HG02970 (cell line): ENCODE measurements at regions not wholly inside any gene's neighbourhood (a gene's known extent, or its start where the extent isn't known, plus 50 kb on each side); places are given as distances from the start of the nearest gene placed in this dataset.

Experiments
- ATAC-seq: cut with Tn5 transposase; IDR thresholded peaks from one replicate; pipeline ENCODE4 v1.9.1; 2021; ENCODE audit warnings: mild to moderate bottlenecking, moderate library complexity, moderate number of reproducible peaks; ENCODE audit not compliant: unreplicated experiment, low FRiP score

- ATAC-seq: no peak
Measured at GRCh38 chr6:91013511-91013910, 426.6 kb upstream of the MAP3K7 start.

- no peak for ATAC-seq
Measured at GRCh38 chr6:90997076-90997475, 410.2 kb upstream of the MAP3K7 start.

DNA sequence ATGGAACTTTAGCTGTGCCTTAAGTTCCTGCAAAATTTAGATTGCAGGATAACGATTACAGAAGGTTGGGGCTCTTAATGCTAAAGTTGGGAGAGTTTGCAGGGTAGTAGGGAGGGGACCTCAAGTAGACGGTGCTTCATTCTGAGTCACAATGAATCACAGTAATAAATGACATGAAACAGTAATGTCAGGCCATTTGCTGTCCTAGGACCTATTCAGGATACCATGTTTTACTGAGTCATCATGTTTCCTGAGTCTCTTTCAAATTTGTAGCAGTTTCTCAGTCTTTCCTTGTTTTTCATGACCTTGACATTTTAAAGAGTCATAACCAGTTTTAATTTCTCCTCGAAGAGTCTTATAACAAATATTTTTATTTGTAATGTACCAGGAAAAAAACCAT lies 406.9 kb upstream of the MAP3K7 start:
- no peak for ATAC-seq

DNA sequence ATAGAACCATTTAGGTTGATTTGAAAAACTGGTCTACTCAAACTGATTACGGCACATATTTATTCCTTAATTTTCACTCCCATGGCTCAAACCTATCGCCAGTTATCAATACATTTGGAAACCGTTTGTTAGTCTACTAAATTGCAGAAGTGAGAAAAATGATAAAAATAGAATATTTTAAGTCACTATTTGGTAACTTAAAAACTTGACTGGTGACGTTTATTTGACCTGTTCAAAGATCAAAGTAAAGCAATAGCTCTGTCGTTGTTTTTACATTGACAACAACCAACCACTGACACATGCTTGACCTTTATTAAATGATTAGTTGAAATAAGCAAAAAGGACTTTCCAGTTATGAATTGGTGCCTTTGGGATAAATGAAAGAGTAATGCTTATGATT lies 402.9 kb upstream of the MAP3K7 start:
- ATAC-seq: no peak

- no peak for ATAC-seq
Measured at GRCh38 chr6:90984066-90984465, 397.2 kb upstream of the MAP3K7 start.

- ATAC-seq: no peak
Measured at GRCh38 chr6:90983462-90983861, 396.6 kb upstream of the MAP3K7 start.

DNA sequence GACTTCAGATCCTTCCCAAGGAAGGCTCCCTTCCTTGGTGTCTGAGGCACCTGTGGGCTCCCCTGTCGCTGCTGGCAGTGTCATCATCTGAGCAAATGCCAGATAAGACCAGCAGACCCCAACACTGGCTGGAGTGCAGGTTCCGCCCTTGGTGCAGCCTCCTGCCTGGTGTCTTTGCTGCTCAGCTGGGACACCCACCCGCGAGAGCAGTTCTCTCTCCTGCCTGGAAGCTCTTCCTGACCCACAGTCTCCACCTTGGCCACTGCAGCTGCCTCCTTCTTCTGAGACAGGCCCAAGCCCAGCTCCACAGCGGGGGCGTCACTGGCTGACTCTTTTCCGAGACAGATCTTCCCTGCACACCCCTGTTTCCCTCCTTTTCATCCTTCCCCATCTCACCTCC lies 395.7 kb upstream of the MAP3K7 start:
- no peak for ATAC-seq

DNA sequence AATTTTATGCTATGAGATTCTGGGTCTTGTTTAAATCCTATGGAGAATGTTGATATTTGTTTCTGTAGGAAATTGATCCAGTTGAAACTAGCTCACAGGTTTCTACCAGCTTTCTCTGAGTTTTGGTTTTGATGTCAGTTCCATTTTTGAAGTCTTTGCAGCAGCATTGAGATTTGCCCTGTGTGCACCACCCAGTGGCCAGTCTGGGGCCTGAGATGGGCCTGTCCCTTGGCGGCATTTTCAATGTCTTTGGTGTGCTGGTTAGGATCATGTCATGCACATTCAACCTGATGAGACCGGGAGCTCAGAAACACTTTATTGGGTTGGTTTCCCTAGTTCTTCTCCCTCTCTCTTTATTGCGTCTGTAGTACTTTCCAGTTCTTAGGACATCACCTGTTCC lies 395.2 kb upstream of the MAP3K7 start:
- ATAC-seq: no peak

DNA sequence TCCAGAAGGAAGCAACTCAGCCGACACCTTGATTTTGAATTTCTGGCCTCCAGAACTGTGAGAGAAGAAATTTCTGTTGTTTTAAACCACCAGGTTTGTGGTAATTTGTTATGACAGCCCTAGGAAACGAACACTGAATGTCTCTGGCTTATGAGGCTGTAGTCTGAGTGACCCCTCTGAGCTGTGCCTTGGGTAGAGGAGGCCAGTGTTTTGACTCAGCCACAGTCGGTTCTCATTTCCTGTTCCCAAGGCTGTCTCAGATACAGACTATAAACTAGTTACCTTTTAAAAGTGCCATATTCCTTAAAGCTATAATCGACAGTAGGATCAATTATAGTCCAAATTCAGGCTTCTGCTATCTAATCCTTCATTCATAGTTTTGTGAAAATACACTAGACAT lies 391.2 kb upstream of the MAP3K7 start:
- ATAC-seq: no peak

DNA sequence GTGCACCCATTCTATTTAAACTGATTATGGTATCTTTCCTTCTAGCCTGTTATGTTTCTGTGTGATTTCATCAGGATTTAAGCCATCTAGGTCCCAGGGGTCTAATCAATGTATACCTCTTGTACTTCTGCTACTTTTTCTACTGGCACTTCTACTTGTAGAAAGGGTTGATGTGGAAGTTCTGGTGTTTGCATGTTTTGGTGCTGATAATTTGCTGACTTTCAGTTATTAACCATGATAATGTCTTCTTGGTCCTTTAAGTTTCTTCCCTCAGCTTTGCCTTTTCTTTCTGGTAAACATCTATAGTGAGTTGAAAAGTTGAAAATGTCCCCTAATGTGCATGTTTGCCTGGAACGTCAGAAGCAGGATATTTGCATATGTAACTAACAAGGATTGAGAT lies 390.6 kb upstream of the MAP3K7 start:
- no peak for ATAC-seq

- ATAC-seq: no peak
Measured at GRCh38 chr6:90976341-90976740, 389.5 kb upstream of the MAP3K7 start.

GRCh38 chr6:90975741-90976140 lies 388.9 kb upstream of the MAP3K7 start:
- ATAC-seq: no peak

DNA sequence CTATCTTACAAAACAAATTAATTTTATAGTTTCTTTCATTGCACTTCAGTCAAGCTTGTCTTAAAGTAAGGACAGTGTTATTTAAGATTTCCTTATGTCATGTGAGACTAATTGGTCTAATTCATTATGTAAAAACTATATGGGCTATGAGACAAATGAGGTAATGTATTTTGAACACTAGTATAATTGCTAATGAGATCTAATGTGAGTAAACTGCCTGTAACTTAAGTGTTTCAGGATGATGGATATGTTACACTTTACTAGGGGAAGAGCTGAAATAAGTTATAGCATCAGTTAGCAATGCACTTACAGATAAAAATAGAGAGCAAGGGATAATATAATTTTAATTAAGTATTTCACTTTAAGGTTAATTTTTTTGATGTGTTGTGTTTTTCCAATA lies 386.3 kb upstream of the MAP3K7 start:
- no peak for ATAC-seq

DNA sequence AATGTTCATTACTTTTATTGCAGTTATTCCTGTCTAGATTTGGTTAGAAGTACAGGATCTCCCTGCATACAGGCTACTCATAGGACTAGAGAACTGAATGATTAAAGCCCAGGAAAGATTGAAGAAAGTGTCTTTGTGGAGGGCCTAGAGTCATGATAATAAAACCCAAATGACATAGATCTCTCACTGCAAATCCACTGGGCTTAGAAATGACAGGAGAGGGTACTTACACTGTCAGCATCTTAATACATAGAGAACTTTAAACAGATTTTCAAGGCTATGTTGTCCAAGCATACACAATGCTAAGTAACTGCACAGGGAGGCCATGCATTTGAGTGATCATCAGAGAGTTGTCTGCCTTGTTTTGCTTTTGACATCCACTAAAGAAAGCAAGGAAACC lies 383.8 kb upstream of the MAP3K7 start:
- ATAC-seq: no peak

DNA sequence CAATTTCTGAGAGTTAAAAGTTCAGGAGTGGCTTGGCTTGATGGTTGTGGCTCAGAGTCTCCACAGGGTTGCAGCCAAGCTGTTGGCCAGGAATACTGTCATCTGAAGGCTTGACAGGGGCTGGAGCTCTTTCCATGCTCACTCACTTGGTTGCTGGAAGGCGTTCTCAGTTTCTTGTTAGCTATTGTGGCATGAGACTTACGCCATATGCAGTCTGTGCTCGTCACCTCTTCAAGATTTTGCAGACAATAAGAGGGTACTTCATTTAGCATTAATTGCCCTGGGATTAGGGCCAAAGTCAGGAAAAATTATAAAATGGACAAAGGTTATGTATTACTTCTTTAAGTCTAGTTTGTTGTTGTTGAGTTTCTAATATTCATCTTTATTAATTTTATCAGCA lies 380.6 kb upstream of the MAP3K7 start:
- no peak for ATAC-seq

DNA sequence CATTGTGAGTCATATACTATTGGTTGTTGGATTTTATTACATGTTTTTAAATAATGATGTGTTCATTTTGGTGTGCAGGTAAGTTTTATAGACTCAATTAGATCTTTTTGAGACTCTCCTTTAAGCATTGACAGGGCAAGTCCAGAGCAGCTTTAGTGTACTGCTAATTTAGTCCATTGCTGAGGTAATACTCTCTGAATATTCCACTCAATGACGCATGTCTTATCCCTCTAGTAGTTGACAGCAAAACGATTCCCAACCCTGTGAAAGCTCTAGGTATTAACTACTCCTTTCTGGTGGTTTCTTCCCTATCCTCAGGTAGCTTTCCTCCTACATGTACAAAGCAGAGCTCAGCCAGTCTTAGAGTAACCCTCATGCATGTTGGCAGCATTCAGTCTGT lies 373.5 kb upstream of the MAP3K7 start:
- no peak for ATAC-seq

GRCh38 chr6:90955246-90955645 lies 368.4 kb upstream of the MAP3K7 start:
- ATAC-seq: no peak

- no peak for ATAC-seq
Measured at GRCh38 chr6:90953405-90954161, 366.7 kb upstream of the MAP3K7 start.

GRCh38 chr6:90952176-90952575 lies 365.3 kb upstream of the MAP3K7 start:
- no peak for ATAC-seq

- ATAC-seq: no peak
Measured at GRCh38 chr6:90948540-90948939, 361.7 kb upstream of the MAP3K7 start.

DNA sequence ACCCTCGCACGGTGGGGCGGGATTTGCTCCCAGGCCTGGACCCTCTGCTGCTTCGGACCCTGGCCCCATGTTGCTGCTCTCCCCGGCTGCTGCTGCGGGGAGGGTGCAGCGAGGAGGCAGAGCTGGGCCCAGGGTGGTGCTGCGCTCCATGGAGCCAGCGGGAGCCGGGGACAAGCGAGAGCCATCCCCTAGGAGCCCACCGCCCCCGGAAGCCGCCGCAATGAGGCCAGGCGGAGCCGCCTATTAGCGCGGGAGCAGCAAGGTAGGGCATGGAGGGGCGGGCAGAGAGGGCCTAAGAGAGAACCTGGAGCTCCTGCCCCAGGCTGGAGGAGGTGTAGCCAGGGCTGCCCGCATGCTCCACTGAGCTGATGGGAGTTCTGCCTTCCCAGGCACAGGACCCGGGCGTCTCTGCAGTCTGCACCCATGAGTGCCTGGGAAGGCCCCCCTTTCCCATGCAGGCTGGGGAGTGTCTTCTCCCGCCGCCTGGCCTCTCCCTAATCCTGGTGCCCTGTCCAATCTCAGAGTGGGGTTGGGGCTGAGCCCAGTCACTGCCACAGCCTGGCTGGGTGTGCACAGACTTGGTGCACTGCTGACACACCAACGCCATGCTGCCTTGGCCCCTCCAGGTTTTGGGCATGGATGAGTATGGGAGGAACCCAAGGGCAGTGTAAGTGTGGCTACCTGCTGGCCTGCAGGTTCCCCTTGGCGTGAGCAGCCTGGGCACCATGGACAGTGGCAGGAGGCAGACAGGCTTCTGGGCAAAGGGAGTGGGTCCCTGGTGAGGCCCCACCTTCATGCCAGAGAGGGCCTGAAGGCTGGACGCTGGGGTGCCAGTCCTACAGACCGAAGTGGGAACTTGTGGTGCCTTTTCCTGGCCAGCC lies 360.6 kb upstream of the MAP3K7 start:
- no peak for ATAC-seq

- ATAC-seq: no peak
Measured at GRCh38 chr6:90941885-90942284, 355.0 kb upstream of the MAP3K7 start.
